ENCODE measurements at regions not wholly inside any gene's neighbourhood (a gene's known extent, or its start where the extent isn't known, plus 50 kb on each side); places are given as distances from the start of the nearest gene placed in this dataset.

DNA sequence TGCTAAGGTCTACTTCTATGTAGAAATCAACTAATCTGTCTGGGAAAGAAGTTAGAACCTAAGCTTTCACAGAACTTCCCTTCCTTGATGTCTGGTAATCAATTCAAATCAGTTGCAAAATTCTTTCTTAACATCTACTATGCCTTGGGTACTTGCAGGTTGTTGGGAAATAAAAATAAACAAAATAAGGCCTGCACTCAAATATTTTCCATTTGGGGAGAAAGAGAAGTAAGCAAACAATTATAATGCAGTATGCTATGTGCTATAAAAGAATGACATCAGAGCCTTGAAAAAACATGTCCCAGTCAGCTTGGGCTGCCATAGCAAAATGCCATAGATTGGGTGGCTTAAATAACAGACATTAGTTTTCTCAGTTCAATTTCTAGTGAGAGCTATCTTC lies 425.9 kb upstream of the DCN start:
- DNase-seq = no peak

DNA sequence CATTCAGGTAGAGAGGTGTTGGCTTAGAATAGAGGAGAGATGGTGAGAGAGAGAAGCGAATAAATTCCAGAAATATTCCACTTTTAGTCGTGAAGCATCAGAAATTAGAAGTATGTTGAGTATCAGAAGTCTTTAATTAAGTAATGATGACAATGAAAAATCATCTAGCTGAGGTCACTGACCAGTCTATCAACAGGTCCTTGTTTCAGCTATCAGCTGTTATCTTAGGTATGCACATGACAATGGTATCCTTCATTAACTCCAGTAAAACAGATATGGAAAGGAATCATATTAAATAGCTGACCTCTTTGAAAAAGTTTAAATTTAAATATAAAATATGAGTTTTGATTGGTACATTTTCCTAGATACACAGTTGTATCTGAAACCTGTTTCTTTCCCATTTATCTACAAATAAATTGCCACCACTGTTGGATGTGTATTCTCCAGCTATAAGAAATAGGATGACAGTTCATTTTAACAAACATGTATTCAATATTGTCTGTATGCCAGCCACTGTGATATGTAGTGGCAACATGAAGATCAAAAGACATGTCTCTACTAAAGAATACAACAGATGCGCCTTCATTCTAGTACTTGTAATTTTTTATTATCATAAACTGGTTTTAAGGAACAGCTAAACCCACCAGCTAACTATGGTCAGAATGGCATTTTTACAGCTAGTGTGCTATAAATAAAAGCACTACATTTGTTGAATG lies 424.2 kb upstream of the DCN start:
- DNase-seq = no peak

DNA sequence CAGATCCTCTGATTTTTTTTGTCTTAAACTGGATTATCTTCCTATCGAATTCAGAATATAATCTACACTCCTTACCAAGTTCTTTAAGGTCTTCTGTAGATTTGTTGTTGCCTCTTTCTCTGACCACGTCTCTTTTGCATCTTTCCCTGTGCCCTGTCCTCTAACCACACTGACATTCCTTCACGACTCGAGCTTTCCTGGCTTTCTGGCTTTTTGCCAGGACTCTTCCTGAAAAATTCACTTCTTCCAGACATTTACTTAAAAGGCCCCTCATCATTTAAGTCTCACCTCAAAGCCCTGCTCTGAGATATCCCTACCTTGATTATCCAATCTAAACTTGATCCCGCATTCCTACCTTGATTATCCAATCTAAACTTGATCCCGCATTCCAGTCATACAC lies 422.3 kb upstream of the DCN start:
- no peak for DNase-seq

DNA sequence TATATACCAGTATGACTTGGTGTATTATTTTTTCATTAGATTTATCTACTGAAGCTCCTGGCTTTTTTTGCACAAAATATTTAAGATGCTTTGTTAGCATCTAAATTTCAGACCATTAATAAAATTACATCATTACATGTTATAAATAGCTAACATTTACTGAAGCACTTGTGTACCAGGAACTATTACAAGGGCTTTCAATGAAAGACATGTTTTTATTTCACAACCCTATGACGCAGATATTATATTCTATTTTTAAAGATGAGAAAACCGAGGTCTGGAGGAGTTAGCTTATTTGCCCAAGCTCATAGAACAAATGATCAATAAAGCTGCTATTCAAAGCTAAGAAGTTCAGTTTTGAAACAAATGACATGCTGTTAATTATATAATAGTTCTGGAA lies 420.4 kb upstream of the DCN start:
- no peak for DNase-seq

DNA sequence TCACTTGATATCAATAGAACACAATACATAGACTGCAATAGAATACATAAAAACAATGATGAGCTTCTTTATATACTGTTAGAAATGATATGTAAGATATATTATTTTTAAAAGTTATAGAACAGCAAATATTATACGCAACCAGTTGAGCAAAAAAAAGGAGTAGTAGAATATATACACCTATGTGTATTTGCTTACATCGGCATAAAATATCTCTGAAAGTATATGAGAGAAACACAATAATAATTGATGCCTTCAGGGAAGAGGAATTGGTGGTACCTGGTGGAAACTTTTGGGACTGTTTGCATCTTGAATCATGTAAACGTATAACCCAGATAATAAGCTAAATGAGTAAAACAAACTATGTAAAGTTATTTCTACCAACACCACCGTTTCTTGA lies 418.4 kb upstream of the DCN start:
- no peak for DNase-seq

DNA sequence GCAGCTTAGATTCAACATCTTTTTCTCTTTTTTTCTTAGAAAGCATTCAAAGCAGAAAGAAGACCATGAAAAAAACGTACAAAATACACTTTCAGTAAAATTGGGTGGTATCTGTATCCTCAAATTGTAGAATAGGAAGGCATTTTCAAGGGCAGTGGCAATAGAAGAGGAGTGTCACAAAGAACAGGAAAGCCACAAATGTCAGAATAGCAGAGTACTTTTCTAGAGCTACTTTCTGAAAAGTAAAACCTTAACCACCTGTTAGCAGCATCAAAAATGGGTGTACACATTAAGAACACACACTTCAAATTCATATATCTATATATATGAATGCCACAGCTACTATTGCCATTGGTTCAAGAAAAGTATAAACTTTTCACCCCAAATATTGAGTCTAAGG lies 412.1 kb upstream of the DCN start:
- DNase-seq = no peak

DNA sequence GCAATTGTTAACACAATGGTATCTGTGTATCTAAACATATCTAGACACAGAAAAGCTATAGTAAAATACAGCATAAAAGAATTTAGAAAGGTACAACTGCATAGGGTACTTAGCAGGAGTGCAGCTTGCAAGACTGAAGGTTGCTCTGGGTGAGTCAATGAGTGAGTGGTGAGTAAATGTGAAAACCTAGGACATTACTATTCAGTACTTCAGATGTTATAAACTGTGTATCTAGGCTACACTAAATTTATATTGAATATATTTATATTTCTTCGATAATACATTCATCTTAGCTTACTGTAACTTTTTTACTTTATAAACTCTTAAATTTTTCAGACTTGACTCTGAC lies 409.0 kb upstream of the DCN start:
- DNase-seq = no peak

DNA sequence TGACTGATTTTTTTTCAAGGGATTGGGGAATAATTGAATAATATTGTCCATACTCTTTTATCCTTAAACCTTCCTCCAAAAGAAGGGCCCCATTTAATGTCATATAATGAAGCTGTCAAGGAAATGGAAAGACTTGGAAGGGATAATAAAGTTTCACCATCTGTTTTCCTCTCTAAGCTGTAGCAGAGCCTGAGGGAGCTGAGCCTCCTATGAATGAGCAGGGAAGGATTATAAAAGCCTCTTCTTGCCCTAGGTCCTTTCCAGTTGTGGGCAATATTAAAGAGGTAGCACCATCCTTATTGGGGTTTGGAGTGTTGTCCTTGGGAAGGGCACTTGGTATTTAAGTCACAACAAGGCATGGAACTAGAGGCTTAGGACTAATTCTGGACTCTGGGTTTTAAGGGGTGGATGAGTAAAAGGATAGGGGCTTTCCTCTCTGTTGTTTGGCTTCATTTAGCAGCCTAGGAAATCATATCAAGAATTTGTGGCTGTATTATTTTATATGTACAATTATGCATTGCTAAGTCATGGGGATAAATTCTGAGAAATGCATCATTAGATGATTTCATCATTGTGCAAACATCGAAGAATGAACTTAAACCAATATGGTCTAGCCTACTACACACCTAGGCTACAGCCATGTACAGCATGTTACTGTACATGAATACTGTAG lies 408.5 kb upstream of the DCN start:
- no peak for DNase-seq

DNA sequence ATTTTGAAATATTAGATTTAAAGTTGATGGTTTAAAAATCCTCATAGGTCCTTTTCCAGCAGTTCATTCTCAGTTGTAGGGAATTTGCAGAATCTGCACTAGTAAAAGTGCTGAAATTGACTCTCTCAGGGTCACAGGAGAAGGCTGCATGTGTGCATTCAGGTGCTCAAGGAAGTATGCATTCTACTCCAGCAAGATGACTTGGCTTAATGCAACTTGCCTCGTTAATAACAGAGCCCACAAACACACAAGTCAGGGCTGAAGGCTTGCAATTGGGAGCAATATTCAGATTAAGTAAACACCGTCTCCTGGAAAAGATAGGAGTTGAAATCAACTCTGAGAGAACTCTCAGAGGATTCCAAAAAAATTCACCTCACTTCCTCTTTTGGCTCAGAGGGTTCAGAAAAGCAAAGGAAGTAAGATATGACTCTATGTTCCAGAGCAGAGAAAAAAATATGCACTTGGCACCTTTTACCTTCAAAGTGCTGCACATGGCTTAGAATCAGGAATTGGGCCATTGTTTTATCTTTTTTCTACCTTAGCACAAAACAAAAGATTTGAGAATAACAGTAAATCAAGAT lies 406.3 kb upstream of the DCN start:
- no peak for DNase-seq

DNA sequence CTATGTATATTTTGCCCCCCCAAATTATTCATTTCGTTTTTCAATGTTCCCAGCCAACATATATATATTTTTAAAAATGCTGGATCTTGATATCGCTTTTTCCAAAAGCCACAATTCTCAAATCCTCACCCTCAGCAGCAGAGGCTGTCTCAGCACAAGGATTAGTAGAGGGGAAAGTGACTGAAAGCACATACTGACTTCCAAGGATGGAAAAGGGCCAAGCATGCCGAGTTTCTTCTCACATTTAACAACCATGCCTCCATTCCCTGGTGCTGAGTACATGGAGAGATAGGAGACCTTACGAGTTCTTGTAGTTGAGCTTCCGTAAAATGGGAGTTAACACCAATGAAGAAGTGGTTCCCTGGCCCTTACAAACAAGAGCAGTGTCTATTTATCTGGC lies 403.4 kb upstream of the DCN start:
- DNase-seq = no peak

DNA sequence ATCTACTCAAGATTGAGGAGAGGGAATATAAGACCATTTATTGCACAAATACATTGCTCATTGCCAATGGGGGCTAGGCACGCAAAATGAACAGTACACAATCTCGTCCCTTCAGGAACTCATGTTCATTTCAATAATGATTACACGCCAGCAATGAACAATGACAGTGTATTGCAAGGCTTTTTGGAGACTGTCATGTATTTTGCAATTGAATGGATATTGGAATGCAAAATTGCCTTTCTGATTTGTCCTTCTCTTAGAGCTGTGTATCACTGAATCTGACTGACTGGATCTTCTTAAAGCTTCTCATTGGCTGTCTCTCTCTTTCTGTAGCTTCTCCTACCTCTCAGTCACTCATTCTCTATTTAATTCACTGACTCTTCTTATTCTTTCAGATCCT lies 400.2 kb upstream of the DCN start:
- DNase-seq = no peak

DNA sequence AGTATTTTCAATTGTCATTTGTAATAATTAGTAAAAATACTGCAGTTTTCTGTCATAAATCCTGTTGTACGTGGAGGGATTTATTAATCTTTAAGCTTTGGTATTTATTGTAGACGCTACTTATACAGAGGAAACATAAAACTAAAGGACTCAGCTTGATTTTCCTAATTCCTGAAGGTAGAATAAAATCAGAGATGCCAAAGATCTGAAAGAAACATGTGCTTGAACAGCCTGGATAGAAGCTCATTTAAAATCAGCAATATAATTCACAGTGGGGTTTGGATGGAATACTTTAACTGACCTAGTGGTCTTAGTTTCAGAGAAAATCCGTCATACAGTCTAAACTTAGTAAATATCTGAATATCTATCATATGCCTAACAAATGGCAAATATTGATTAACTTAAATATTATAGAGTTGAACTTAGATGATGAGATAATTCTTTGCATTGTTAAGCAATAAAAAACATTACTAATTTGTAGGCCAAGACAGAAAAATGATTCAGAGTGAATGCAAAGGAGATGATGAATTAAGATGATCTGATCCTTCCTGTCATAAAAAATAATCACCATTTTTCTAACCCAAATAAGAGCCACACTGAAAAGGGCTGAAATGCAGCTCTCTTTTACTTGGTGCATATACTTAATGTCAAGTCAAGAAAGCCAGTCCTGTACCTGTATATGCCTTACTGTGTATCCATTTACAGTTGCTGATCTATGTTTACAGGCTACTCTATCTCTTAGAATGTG lies 397.1 kb upstream of the DCN start:
- DNase-seq = no peak

DNA sequence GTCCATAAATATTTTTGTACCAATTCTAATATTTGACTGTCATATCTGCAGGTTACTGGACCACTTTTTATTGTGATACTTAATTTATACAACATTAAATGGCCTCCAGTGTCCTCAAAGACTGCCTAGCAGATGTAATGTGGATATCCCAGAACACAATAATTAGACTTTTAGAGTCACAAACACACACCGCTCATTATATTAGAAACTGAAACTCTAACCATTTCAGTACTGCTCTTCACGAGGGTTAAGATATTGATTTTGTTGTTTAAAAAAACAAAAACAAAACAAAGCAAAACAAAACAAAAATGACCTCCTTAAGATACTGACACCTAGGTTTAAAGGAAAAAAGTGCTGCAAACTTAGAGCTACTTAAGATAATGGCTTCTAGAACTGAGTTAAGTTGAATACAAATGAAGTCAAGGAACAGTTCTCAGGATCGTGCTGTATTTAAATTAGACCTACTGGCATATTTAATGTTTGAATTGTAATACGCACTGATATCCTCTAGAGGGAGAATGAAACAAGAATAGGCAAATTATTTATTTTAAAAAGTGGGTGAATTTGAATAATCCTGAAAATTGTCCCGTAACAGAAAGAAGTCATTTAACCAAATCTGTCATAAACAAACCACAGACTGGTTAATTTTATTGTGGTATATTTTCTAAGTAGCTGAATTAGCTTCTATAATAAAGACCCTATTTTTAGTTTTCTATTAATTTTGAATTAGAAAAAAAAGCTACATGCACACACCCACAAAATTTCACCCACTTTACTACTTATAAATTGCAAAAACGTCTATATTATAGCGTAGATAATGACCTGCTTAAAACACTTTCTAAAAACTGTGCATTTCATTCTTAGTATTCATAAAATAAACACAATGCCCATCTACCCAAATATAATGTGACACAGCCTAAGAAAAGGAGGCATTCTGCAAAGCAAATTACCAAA lies 395.2 kb upstream of the DCN start:
- peak; percentile 44 for DNase-seq

DNA sequence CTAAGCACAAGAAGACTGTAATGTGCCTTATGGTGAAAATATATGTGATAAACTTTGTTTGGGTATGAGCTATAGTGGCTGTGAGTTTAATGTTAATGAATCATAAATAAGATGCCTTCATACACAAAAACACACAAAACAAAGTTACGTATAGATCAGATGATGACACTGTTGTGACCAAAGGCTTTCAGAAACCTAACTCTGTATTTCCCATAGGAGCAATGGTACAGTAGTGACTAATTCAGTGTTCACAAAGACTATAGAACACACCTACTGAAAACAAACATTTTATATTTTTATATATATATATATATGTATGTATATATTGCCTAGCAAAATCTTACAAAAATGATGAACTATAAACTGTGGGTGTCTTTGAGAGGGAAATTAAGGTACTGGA lies 393.8 kb upstream of the DCN start:
- DNase-seq = no peak

DNA sequence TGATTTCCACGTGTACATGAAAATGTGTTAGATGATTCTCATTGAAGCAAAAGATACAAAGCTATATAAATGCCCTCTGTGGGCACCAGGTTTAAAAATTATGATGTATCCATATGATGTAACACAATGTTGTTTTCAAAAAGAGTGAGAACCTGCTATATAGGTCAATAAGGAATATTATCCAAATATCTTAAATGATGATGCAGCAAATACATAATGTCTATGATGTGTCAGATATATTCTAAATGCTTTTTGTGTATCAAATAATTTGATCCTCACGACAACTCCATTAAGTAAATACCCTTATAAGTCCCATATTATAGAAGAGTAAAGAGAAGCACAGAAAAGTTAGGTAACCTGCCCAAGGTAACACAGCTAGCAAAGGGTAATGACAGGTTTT lies 393.0 kb upstream of the DCN start:
- DNase-seq = no peak

DNA sequence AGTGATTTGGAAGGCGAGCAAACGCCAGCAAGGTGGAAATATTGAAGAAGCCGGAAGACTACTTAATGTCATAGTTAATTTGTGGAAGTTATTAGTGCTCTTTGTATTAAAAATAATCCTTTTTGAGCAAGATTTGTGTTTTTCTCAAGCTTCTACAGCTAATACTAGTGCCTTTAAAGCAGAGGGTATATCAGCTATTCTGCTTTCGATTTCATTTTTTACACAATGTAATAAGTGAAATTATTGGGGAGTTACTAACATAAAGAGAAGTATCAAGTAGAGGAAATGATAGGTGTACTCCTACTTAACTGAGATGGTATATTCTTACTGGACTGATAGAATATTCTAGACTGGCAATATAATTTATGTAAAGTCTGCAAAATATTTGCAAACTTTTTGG lies 392.4 kb upstream of the DCN start:
- DNase-seq = no peak

DNA sequence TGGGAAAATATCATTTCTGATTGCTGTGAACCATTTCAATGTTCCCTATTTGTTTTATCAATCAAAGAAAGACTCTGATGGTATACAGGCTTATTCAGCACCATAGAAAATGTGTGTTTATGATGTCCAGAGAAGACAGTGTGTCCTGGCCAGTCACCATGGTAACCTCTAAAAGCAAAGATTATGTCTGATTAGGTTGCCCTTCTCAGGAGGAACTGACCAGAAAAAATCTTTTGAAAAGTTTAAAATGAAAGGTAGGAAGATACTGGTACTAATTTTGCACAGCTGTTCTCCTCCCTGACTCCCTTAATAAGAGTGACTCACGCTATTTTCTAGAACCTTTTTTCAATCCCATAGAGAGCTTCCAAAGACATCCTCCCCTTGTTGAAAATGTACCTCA lies 391.8 kb upstream of the DCN start:
- DNase-seq = no peak

DNA sequence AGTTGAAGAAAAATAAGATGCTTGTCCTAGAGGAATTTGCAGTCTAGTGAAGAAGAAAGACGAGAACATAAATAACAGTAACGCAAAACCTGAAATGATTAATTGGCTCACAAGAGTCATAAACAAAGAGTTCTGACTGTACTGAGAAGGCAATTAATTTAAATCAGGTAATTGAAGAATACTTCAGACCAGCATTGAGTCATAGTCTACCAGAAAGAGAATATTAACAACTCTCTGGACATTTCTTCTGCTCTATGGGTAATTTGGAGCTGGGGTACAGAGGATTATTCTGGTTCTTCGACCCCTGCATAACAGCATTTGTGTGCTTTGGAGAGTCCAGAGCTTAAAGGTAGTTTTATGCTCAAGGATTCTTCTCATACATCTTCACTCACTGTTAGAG lies 390.3 kb upstream of the DCN start:
- no peak for DNase-seq

DNA sequence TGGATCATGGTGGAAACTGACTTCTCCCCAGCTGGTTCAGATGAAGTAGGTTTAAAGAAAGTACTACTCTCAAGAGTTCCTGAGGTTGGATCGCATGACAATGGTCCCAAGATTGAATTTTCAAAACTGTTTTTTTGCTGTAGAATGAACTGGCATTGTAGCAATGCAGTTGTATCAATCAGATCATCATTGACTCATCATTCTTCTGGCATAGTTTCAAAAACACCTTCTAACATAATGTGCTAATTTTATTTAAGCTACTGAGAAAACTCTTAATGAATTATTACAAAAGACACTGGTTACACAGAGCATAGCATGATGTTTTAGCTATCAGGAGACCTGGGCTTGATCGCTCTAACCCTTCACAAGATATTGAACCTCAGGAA lies 384.5 kb upstream of the DCN start:
- no peak for DNase-seq

DNA sequence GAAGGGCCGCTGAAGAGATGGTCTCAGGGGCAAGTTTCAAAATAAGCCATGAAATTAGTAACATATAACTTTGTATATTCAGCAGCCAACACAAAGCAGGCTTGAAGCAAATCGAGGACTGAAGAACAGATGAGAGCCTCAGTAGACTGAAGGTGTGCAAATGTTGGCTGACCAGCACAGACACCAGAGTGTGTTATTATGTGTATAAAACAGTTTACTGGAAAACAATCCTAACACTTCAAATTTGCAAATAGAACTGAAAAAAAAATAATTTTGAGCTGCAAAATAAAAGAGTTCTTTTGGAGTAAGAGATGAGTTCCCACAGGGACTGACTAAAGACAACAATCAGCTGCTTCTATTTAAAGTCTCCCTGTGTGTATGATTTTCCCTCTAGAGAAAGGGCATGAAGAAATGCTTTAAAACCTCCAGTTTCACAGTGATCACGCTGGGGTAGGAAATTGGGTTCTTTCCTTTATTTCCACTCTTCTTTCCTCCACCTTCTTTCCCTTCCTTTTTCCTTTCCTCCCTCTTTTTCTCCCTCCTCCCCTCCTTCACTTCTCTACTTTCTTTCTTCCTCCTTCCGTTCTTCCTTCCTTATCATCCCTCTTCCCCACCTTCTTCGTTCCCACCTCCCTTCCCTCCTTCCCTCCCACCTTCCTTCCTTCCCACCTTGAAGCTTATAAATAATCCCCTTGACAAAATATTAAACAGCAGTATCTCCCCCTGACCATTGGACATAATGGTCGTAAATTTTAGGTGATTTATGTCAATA lies 383.9 kb upstream of the DCN start:
- DNase-seq = no peak

DNA sequence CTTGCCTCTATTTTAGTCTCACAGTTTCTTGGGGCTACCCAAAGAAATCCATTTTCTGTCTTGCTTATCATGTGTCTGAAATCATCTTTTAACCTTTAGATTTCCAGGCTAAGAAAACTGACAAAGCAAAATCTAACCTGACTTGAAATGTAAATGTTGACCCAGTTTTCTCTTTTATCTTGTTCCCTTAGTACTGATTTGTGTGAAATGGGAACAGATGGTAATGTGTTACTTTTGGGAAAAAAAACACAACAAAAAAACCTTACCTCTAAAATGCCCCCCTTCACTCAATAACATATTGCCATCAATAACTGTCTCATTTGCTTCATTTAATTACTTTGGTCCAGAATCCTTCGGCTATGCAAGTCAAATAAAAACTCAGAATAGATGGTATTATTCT lies 383.2 kb upstream of the DCN start:
- no peak for DNase-seq

DNA sequence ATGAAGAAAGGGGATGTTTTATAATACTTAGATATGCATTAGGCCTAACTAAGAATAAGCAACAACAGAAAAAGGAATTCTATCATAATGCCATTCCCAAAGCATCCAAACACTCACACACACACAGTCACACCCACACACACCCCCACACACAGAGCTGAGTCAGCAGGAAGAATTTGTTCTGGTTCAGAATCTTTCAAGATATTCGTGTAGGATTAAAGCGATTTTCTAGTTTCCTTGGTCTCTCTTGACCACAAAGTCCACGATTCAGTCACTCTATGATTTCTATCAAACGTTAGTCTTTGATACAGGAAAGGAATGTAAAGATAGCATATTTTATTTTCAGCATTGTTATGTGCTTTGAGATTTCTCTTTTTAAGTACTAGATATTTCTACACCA lies 382.6 kb upstream of the DCN start:
- DNase-seq = no peak
